ENCODE measurements at regions not wholly inside any gene's neighbourhood (a gene's known extent, or its start where the extent isn't known, plus 50 kb on each side); places are given as distances from the start of the nearest gene placed in this dataset.

DNA sequence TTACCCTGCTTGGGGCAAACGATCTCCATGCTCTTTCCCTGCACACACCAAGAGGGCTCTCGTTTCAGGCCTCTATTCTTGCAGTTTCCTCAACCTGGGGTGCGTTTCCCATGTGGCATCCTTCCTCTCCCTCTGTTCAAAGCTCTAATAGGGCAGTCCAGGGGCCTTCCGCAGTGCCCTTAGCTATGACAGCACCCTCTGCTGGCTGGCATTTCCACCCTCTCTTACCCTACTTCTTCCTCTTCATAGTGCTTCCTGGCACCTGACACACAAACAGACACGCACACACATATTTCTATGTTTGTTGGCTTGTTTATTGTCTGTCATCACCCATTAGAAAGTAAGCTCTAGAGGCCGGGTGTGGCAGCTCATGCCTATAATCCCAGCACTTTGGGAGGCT, 294.0 kb downstream of the CLIC5 start:
- H3K9me3 Mint-ChIP-seq (ENCODE audit: unreplicated experiment), result no peaks in the 10 kb centered on the region
- TF ChIP-seq, protein P1, sequence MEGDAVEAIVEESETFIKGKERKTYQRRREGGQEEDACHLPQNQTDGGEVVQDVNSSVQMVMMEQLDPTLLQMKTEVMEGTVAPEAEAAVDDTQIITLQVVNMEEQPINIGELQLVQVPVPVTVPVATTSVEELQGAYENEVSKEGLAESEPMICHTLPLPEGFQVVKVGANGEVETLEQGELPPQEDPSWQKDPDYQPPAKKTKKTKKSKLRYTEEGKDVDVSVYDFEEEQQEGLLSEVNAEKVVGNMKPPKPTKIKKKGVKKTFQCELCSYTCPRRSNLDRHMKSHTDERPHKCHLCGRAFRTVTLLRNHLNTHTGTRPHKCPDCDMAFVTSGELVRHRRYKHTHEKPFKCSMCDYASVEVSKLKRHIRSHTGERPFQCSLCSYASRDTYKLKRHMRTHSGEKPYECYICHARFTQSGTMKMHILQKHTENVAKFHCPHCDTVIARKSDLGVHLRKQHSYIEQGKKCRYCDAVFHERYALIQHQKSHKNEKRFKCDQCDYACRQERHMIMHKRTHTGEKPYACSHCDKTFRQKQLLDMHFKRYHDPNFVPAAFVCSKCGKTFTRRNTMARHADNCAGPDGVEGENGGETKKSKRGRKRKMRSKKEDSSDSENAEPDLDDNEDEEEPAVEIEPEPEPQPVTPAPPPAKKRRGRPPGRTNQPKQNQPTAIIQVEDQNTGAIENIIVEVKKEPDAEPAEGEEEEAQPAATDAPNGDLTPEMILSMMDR (IDR thresholded peaks at IDR 0.05; ENCODE audit: partially characterized antibody, unreplicated experiment), result no peak
- H3K4me3 Mint-ChIP-seq (ENCODE audit: unreplicated experiment), result no peak overlapping the region
- no peaks in the 10 kb centered on the region for H3K4me1 Mint-ChIP-seq (ENCODE audit: low read depth, unreplicated experiment)
- H3K27ac Mint-ChIP-seq (ENCODE audit: unreplicated experiment), result no peak overlapping the region
- DNase-seq, result no peak
- H3K36me3 Mint-ChIP-seq (ENCODE audit: unreplicated experiment), result no peaks in the 10 kb centered on the region
- no peaks in the 10 kb centered on the region for H3K27me3 Mint-ChIP-seq (ENCODE audit: unreplicated experiment)

DNA sequence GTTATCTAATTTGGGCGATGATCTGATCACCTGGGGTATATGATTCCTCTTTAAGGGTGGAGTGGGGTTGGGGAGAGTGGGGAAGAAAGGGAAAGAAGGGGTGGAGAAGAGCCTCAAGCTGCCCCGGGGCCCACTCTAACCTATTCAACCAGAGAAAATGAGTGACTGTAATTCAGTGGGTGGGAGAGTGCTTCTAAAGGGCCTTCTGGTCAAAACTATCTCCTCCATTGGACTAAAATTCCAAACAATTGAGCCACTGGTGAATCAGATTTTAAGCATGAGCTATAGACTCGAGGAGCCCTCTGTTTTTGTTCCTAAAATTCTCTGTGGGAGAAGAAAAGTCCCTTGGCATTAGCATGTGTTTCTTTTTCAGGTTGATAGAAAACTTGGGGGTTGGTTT, 296.8 kb downstream of the CLIC5 start:
- TF ChIP-seq, protein P1 (IDR thresholded peaks at IDR 0.05; ENCODE audit: partially characterized antibody, unreplicated experiment), result no peak
- no peak for DNase-seq
- Mint-ChIP-seq H3K36me3 (ENCODE audit: unreplicated experiment) (no peaks in the 10 kb centered on the region), H3K9me3 (ENCODE audit: unreplicated experiment) (no peaks in the 10 kb centered on the region), H3K27me3 (ENCODE audit: unreplicated experiment) (peaks cover 2% of the 10 kb centered on the region), H3K4me3 (ENCODE audit: unreplicated experiment) (no peak overlapping the region), H3K27ac (ENCODE audit: unreplicated experiment) (no peak overlapping the region), H3K4me1 (ENCODE audit: low read depth, unreplicated experiment) (no peaks in the 10 kb centered on the region)

DNA sequence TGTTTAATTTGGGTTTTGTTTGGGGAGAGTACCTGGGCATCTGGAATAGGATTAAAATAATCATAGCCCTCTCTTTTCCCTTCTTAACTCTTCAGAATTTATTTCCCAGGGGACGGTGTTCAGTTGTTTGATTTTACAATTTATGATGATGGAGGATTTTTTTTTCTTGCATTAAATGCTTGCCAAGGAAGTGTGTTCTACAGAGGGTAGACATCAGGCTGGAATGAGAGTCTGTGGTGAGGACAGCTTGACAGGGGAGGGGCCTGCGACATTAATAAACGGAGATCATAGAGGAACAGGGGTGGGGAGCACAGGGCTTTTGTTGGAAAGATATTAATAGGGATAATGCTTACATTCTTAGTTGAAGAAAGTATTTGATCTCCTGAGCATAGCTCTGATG, 297.5 kb downstream of the CLIC5 start:
- Mint-ChIP-seq H3K4me3 (ENCODE audit: unreplicated experiment) (no peak overlapping the region), H3K9me3 (ENCODE audit: unreplicated experiment) (no peaks in the 10 kb centered on the region), H3K4me1 (ENCODE audit: low read depth, unreplicated experiment) (no peaks in the 10 kb centered on the region), H3K36me3 (ENCODE audit: unreplicated experiment) (no peaks in the 10 kb centered on the region), H3K27ac (ENCODE audit: unreplicated experiment) (no peak overlapping the region), H3K27me3 (ENCODE audit: unreplicated experiment) (peaks cover 2% of the 10 kb centered on the region)
- DNase-seq, result no peak
- TF ChIP-seq, protein P1 (IDR thresholded peaks at IDR 0.05; ENCODE audit: partially characterized antibody, unreplicated experiment), result no peak

DNA sequence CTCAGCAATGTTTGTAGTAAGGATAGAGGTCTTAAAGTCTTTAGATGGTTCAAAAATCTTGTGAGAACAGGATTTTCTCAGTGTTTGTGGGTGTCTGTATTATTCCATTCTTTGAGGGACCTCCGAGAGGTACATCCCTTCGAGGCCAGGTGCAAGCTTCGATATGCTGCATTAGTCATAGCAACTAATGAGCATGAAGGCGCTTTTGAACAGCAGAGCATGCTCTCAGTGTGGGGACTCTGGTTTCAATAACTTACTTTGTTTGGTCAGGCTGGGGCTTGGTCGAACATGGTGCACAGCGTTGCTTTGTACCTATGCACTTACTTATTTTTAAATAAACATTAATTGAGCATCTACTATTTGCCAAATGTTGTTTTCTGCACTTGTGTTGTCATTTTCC, 297.9 kb downstream of the CLIC5 start:
- Mint-ChIP-seq H3K36me3 (ENCODE audit: unreplicated experiment) (no peaks in the 10 kb centered on the region), H3K9me3 (ENCODE audit: unreplicated experiment) (no peaks in the 10 kb centered on the region), H3K27ac (ENCODE audit: unreplicated experiment) (no peak overlapping the region), H3K4me3 (ENCODE audit: unreplicated experiment) (no peak overlapping the region), H3K4me1 (ENCODE audit: low read depth, unreplicated experiment) (no peaks in the 10 kb centered on the region), H3K27me3 (ENCODE audit: unreplicated experiment) (peaks cover 2% of the 10 kb centered on the region)
- TF ChIP-seq, protein P1 (IDR thresholded peaks at IDR 0.05; ENCODE audit: partially characterized antibody, unreplicated experiment), result no peak
- no peak for DNase-seq

DNA sequence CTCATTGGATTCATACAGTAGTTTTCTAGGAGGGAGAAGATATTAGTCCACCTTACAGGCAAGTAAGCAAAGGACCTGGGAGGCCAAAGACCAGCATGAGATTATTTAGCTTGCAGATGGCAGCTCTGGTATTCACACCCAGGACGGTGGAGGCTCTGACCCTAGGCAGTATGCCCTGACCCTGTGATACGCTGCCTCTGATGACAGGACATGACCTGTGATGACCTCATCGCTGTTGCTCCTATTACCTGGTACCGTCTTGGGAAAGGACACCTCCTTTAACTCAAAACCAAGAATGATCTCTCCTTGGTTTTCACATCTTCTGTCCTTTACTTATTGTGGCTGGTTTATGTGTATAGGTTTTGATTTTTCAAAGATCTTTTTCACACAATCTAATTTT, 298.6 kb downstream of the CLIC5 start:
- Mint-ChIP-seq H3K27me3 (ENCODE audit: unreplicated experiment) (peaks cover 2% of the 10 kb centered on the region), H3K9me3 (ENCODE audit: unreplicated experiment) (no peaks in the 10 kb centered on the region), H3K4me3 (ENCODE audit: unreplicated experiment) (no peak overlapping the region), H3K27ac (ENCODE audit: unreplicated experiment) (no peak overlapping the region), H3K4me1 (ENCODE audit: low read depth, unreplicated experiment) (no peaks in the 10 kb centered on the region), H3K36me3 (ENCODE audit: unreplicated experiment) (no peaks in the 10 kb centered on the region)
- no peak for DNase-seq
- TF ChIP-seq, protein P1 (IDR thresholded peaks at IDR 0.05; ENCODE audit: partially characterized antibody, unreplicated experiment), result no peak

All from glutamatergic neuron (in vitro differentiated cells).